GM19455 (cell line): ENCODE measurements at regions not wholly inside any gene's neighbourhood (a gene's known extent, or its start where the extent isn't known, plus 50 kb on each side); places are given as distances from the start of the nearest gene placed in this dataset.

ENCODE experiments used
- ATAC-seq: cut with Tn5 transposase; IDR thresholded peaks from one replicate; pipeline ENCODE4 v1.9.1; 2021; ENCODE audit not compliant: unreplicated experiment

GRCh38 chr2:217289907-217290280, 430.0 kb upstream of the TNP1 start:
- no peak for ATAC-seq

GRCh38 chr2:217289177-217289906, 429.5 kb upstream of the TNP1 start:
- no peak for ATAC-seq

- no peak for ATAC-seq
Measured at GRCh38 chr2:217288472-217289063, 428.7 kb upstream of the TNP1 start.

DNA sequence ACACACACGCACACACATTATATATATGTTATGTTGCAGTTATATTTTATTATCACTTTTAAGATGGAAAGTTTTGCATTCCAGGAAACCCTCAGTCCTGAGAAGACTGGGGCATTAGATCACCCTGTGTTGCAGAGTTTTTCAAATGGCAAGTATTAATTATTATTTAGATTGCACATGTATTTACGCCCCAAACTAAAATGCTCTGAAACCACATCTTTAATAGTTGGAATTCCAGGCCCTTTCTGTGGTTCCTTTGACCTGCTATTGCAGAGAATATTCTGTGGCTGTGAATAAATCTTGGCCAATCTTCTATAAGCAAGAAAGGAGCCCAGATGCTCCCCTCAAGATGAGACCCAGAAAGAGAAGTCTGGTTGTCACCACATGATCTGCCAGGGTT, 427.0 kb upstream of the TNP1 start:
- ATAC-seq, result no peak

GRCh38 chr2:217285926-217286325, 426.1 kb upstream of the TNP1 start:
- ATAC-seq, result no peak

DNA sequence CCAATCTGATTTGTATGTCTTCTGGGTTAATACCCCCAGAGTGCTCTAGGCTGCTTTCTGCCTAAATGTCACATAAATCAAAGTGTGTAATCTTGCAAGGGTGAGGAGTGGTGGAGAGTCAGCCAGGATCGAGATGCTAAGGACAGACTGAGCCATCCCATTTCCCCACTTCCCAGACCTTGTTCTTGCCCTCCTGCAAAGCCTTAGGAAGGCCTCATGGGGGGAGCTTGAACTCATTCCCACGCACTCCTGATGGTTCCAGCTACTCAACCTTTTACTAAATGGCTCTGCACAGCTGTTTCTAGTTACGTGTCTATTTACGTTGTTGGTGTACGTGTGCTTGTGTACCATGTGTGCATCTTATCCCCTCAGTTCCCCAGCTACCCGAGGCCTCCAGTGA, 423.6 kb upstream of the TNP1 start:
- ATAC-seq, result no peak

- ATAC-seq, result no peak
Measured at GRCh38 chr2:217282531-217282930, 422.7 kb upstream of the TNP1 start.

- no peak for ATAC-seq
Measured at GRCh38 chr2:217279556-217279955, 419.7 kb upstream of the TNP1 start.

DNA sequence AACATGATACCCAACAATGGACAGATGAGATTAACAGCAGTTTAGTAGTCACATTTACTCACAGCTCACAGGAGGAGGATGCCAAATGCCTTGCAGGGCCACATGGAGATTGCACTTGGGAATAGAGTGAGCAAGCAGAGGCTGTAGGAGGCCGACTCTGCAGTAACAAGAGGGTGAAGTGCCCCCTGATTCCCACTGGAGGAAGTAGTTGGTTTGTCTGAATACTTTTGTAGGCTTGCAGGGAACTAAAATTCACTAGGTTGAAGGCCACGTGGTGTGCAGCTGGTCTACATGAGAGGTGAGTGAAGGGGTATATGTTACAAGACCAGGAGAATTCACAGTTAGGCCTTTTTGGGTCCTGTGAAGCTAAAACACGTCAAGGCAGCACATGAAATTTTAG, 419.3 kb upstream of the TNP1 start:
- ATAC-seq, result no peak

GRCh38 chr2:217277646-217278398, 418.0 kb upstream of the TNP1 start:
- no peak for ATAC-seq

DNA sequence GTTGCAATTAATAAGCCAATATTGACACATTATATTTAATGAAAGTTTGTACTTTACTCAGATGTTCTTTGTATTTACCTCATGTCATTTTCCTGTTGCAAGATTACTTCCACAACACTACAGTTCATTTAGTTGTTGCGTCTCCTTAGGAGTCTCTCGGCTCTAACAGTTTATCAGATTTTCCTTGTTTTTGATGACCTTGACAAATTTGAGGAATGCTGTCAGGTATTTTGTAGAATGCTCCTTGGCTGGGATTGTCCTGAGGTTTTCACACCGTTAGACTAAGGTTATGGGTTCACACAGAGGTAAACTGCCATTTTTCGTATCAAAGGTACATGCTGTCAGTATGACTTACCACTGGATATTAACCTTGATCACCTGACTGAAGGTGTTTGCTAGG, 416.6 kb upstream of the TNP1 start:
- ATAC-seq, result no peak

DNA sequence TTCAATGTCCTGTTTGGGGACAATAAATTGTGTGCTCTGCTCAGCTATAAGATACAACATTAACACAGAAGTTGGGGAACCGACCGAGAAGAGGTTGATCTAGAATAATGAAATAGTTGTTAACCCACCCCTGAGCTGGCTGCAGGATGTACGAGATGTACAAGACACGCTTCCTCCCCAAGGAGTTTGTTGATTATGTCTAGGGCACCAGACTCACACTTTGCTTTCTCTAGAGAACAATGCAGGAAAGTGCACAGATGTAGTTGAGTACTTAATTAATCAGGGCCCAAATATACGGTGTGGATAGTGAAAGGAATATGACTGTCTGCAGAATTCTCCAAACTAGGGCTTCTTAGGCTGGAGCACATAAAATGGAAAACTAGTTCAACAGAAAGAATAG, 415.2 kb upstream of the TNP1 start:
- ATAC-seq, result no peak

DNA sequence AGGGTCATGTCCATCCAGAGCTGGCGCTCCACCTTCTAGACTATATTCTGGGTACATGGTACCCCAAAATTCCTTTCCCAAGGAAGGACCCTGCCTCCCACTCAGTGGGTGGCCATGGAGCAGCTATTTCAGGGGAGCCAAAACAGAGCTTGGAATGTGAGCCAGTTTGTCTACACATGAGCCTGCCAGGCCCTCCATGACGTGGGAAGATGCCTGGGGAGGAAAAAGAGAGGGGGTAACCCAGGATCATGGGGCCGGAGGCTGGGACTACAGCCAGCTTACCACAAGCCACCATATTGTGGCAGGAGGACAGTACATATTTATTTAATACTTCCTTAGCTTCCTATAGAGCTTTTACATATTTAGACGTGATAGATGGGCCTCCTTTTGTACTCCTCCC, 414.7 kb upstream of the TNP1 start:
- ATAC-seq, result no peak

- ATAC-seq, result no peak
Measured at GRCh38 chr2:217273851-217274250, 414.0 kb upstream of the TNP1 start.

DNA sequence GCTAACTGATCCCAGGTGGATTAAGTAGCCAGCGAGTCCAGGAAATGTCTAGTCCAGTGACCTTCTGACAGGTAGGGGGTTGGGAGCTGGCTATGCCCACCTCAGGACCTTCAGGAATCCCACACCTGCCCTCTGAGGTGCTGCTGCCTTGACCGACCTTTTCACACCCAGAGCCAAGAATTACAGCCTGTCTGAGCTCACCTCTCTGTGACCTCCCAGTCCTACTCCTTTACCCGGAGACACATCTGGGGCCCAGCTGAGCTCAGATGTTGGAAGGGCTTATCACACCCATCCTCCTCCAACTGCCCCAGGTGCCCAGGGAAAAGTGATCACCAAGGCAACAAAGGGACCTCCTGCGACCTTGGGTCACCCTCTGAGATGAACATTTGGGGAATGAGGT, 413.3 kb upstream of the TNP1 start:
- ATAC-seq, result no peak

DNA sequence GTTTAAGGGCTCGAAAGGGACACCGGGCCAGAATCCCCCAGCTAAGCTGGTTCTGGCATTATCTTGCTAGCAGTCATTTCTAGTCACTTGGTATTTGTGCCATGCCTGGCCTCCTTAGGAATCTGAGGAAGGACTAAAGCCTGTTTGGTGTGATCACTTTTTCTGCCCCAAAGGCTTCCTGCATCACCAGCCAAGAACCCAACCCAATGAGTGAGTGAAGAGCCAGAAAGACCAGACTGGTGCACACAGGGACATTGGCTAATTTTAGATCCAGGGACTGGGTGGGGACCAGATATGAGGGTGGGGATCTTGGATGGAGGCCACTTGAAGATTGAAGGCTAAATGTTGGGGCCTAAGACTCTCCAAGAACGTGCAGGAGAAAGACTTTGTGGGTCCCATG, 411.9 kb upstream of the TNP1 start:
- ATAC-seq, result no peak

DNA sequence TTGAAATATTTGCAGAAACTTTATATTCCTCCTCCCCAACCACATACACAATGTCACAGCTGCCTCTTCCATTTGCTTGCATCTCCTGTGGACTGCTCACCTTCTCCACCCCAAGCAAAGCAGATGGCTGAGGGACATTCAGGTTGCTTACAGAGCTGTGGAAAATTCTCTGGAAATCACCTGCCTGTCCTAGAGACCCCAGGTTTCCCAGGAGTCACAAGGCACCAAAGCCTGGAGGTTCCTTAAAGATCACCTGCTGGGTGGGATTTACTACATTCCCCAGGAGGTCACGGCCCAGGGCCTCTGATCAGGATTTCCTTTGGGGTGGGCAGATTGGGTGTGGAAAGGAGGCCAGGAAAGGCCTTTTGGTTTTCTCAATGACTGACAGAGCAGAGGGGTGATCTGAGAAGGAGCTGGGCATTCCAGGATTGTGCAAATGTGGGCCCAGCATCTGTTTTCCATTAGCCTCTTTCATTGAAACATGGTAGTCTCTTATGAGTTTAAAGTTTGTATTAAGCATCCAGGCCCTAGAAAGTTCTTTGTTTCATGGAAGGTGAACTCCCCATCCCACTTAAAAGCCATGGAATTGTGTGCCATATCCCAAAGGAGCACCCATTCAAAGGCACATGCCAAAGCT, 410.7 kb upstream of the TNP1 start:
- ATAC-seq, result no peak

GRCh38 chr2:217269701-217270484, 410.0 kb upstream of the TNP1 start:
- ATAC-seq, result no peak

DNA sequence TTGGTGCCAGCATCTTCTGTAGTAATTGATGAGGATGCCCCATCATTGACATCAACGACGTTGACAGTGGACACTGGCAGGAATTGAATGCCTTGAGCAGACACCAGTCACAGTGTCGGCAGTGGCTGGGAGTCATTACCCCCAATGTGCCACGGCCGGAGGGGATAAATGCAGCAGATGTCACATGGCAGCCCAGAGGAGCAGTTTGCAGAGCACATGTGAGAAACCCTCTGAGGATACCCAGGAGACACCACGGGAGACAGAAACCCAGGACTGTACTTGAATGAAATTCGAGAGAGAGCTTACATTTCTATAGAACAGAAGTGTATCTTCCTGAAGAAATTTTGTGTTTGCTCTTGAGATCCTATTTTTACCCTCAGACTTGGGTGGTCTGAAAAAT, 409.1 kb upstream of the TNP1 start:
- ATAC-seq, result no peak

- no peak for ATAC-seq
Measured at GRCh38 chr2:217267758-217268157, 407.9 kb upstream of the TNP1 start.

DNA sequence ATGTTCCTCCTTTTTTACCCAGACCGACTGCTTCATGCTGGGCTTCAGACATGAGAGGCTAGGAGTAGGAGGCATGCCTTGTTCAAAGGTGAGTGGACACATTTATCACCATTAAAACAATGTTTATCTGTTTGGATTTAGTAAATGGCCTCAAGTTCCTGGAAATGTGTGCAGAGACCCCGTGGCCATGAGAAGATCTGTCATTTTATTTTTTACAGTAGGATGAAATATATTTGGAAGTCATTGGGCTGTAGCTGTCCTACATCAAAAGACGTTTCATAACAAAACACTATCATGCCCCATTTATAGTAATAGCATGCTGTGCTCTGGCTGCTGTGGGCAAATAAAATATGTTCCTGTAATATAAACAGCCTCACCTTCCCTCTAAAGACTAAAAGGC, 403.9 kb upstream of the TNP1 start:
- no peak for ATAC-seq
